ENCODE measurements at regions not wholly inside any gene's neighbourhood (a gene's known extent, or its start where the extent isn't known, plus 50 kb on each side); places are given as distances from the start of the nearest gene placed in this dataset.

GRCh38 chr12:76256321-76256720 lies 91.9 kb downstream of the BBS10 start:
- no peaks in the 10 kb centered on the region for H3K27me3 ChIP-seq (replicated peaks; ENCODE audit: control insufficient read depth, insufficient read depth, low read length)
- peaks cover 44% of the 10 kb centered on the region for H3K4me1 ChIP-seq (ENCODE audit: control insufficient read depth, insufficient read depth, low read length)
- no peak overlapping the region for H3K4me3 ChIP-seq (ENCODE audit: low read length)
- no peaks in the 10 kb centered on the region for H3K36me3 ChIP-seq (ENCODE audit: control insufficient read depth, insufficient read depth, low read length, severe bottlenecking)
- no peak overlapping the region for H3K9ac ChIP-seq (ENCODE audit: low read length)
- H3K9me3 ChIP-seq (ENCODE audit: control insufficient read depth, low read length) = no peaks in the 10 kb centered on the region
- no peak for DNase-seq (ENCODE audit: low read depth)

- Histone ChIP-seq H3K4me3 (ENCODE audit: low read length) (no peak overlapping the region), H3K27me3 (replicated peaks; ENCODE audit: control insufficient read depth, insufficient read depth, low read length) (no peaks in the 10 kb centered on the region), H3K9me3 (ENCODE audit: control insufficient read depth, low read length) (no peaks in the 10 kb centered on the region), H3K36me3 (ENCODE audit: control insufficient read depth, insufficient read depth, low read length, severe bottlenecking) (no peaks in the 10 kb centered on the region), H3K4me1 (ENCODE audit: control insufficient read depth, insufficient read depth, low read length) (peaks cover 41% of the 10 kb centered on the region), H3K9ac (ENCODE audit: low read length) (no peak overlapping the region)
- peak; percentile 48 for DNase-seq (ENCODE audit: low read depth)
Measured at GRCh38 chr12:76255692-76256091, 92.5 kb downstream of the BBS10 start.

GRCh38 chr12:76255281-76255680 lies 92.9 kb downstream of the BBS10 start:
- no peak overlapping the region for H3K4me3 ChIP-seq (ENCODE audit: low read length)
- no peaks in the 10 kb centered on the region for H3K36me3 ChIP-seq (ENCODE audit: control insufficient read depth, insufficient read depth, low read length, severe bottlenecking)
- no peak overlapping the region for H3K9ac ChIP-seq (ENCODE audit: low read length)
- peaks cover 37% of the 10 kb centered on the region for H3K4me1 ChIP-seq (ENCODE audit: control insufficient read depth, insufficient read depth, low read length)
- no peak for DNase-seq (ENCODE audit: low read depth)
- no peaks in the 10 kb centered on the region for H3K9me3 ChIP-seq (ENCODE audit: control insufficient read depth, low read length)
- no peaks in the 10 kb centered on the region for H3K27me3 ChIP-seq (replicated peaks; ENCODE audit: control insufficient read depth, insufficient read depth, low read length)

- H3K36me3 ChIP-seq (ENCODE audit: control insufficient read depth, insufficient read depth, low read length, severe bottlenecking) = no peaks in the 10 kb centered on the region
Measured at GRCh38 chr12:76252031-76252430, 96.2 kb downstream of the BBS10 start.

GRCh38 chr12:76250256-76250655 lies 98.0 kb downstream of the BBS10 start:
- no peaks in the 10 kb centered on the region for H3K9me3 ChIP-seq (ENCODE audit: control insufficient read depth, low read length)

More at GRCh38 chr12:76252031-76252430, 96.2 kb downstream of the BBS10 start:
- Histone ChIP-seq H3K4me1 (ENCODE audit: control insufficient read depth, insufficient read depth, low read length) (peaks cover 24% of the 10 kb centered on the region), H3K9ac (ENCODE audit: low read length) (no peak overlapping the region), H3K4me3 (ENCODE audit: low read length) (no peak overlapping the region), H3K9me3 (ENCODE audit: control insufficient read depth, low read length) (no peaks in the 10 kb centered on the region), H3K27me3 (replicated peaks; ENCODE audit: control insufficient read depth, insufficient read depth, low read length) (no peaks in the 10 kb centered on the region)
- DNase-seq (ENCODE audit: low read depth) = no peak

GRCh38 chr12:76249501-76249900 lies 98.7 kb downstream of the BBS10 start:
- no peaks in the 10 kb centered on the region for H3K27me3 ChIP-seq (replicated peaks; ENCODE audit: control insufficient read depth, insufficient read depth, low read length)
- no peak overlapping the region for H3K4me3 ChIP-seq (ENCODE audit: low read length)
- H3K4me1 ChIP-seq (ENCODE audit: control insufficient read depth, insufficient read depth, low read length) = peaks cover 16% of the 10 kb centered on the region
- DNase-seq (ENCODE audit: low read depth) = no peak
- H3K36me3 ChIP-seq (ENCODE audit: control insufficient read depth, insufficient read depth, low read length, severe bottlenecking) = no peaks in the 10 kb centered on the region
- H3K9me3 ChIP-seq (ENCODE audit: control insufficient read depth, low read length) = no peaks in the 10 kb centered on the region
- no peak overlapping the region for H3K9ac ChIP-seq (ENCODE audit: low read length)

More at GRCh38 chr12:76250256-76250655, 98.0 kb downstream of the BBS10 start:
- H3K27me3 ChIP-seq (replicated peaks; ENCODE audit: control insufficient read depth, insufficient read depth, low read length) = no peaks in the 10 kb centered on the region
- no peaks in the 10 kb centered on the region for H3K36me3 ChIP-seq (ENCODE audit: control insufficient read depth, insufficient read depth, low read length, severe bottlenecking)
- H3K9ac ChIP-seq (ENCODE audit: low read length) = no peak overlapping the region
- DNase-seq (ENCODE audit: low read depth) = no peak
- H3K4me3 ChIP-seq (ENCODE audit: low read length) = no peak overlapping the region
- peaks cover 16% of the 10 kb centered on the region for H3K4me1 ChIP-seq (ENCODE audit: control insufficient read depth, insufficient read depth, low read length)

- no peak overlapping the region for H3K4me3 ChIP-seq (ENCODE audit: low read length)
- H3K9me3 ChIP-seq (ENCODE audit: control insufficient read depth, low read length) = no peaks in the 10 kb centered on the region
- no peak overlapping the region for H3K9ac ChIP-seq (ENCODE audit: low read length)
- H3K4me1 ChIP-seq (ENCODE audit: control insufficient read depth, insufficient read depth, low read length) = peaks cover 25% of the 10 kb centered on the region
- H3K27me3 ChIP-seq (replicated peaks; ENCODE audit: control insufficient read depth, insufficient read depth, low read length) = no peaks in the 10 kb centered on the region
- DNase-seq (ENCODE audit: low read depth) = no peak
- H3K36me3 ChIP-seq (ENCODE audit: control insufficient read depth, insufficient read depth, low read length, severe bottlenecking) = no peaks in the 10 kb centered on the region
Measured at GRCh38 chr12:76247992-76248391, 100.2 kb downstream of the BBS10 start.

GRCh38 chr12:76247026-76247646 lies 101.1 kb downstream of the BBS10 start:
- Histone ChIP-seq H3K4me1 (ENCODE audit: control insufficient read depth, insufficient read depth, low read length) (peaks cover 34% of the 10 kb centered on the region), H3K9me3 (ENCODE audit: control insufficient read depth, low read length) (no peaks in the 10 kb centered on the region), H3K4me3 (ENCODE audit: low read length) (peak overlapping the region; percentile 1), H3K9ac (ENCODE audit: low read length) (no peak overlapping the region), H3K36me3 (ENCODE audit: control insufficient read depth, insufficient read depth, low read length, severe bottlenecking) (no peaks in the 10 kb centered on the region), H3K27me3 (replicated peaks; ENCODE audit: control insufficient read depth, insufficient read depth, low read length) (no peaks in the 10 kb centered on the region)
- DNase-seq (ENCODE audit: low read depth) = peak; percentile 62

GRCh38 chr12:76246611-76247010 lies 101.6 kb downstream of the BBS10 start:
- Histone ChIP-seq H3K27me3 (replicated peaks; ENCODE audit: control insufficient read depth, insufficient read depth, low read length) (no peaks in the 10 kb centered on the region), H3K4me1 (ENCODE audit: control insufficient read depth, insufficient read depth, low read length) (peaks cover 34% of the 10 kb centered on the region), H3K9me3 (ENCODE audit: control insufficient read depth, low read length) (no peaks in the 10 kb centered on the region), H3K36me3 (ENCODE audit: control insufficient read depth, insufficient read depth, low read length, severe bottlenecking) (no peaks in the 10 kb centered on the region), H3K9ac (ENCODE audit: low read length) (no peak overlapping the region), H3K4me3 (ENCODE audit: low read length) (no peak overlapping the region)
- DNase-seq (ENCODE audit: low read depth) = no peak

- no peaks in the 10 kb centered on the region for H3K36me3 ChIP-seq (ENCODE audit: control insufficient read depth, insufficient read depth, low read length, severe bottlenecking)
- no peaks in the 10 kb centered on the region for H3K27me3 ChIP-seq (replicated peaks; ENCODE audit: control insufficient read depth, insufficient read depth, low read length)
- no peak for DNase-seq (ENCODE audit: low read depth)
- H3K4me3 ChIP-seq (ENCODE audit: low read length) = no peak overlapping the region
- peaks cover 4% of the 10 kb centered on the region for H3K9me3 ChIP-seq (ENCODE audit: control insufficient read depth, low read length)
- no peak overlapping the region for H3K9ac ChIP-seq (ENCODE audit: low read length)
- H3K4me1 ChIP-seq (ENCODE audit: control insufficient read depth, insufficient read depth, low read length) = peaks cover 34% of the 10 kb centered on the region
Measured at GRCh38 chr12:76244300-76244699, 103.9 kb downstream of the BBS10 start.

- Histone ChIP-seq H3K9me3 (ENCODE audit: control insufficient read depth, low read length) (peaks cover 4% of the 10 kb centered on the region), H3K4me3 (ENCODE audit: low read length) (no peak overlapping the region), H3K4me1 (ENCODE audit: control insufficient read depth, insufficient read depth, low read length) (peaks cover 34% of the 10 kb centered on the region), H3K27me3 (replicated peaks; ENCODE audit: control insufficient read depth, insufficient read depth, low read length) (no peaks in the 10 kb centered on the region), H3K9ac (ENCODE audit: low read length) (peak overlapping the region; percentile 16), H3K36me3 (ENCODE audit: control insufficient read depth, insufficient read depth, low read length, severe bottlenecking) (no peaks in the 10 kb centered on the region)
- no peak for DNase-seq (ENCODE audit: low read depth)
Measured at GRCh38 chr12:76242813-76243550, 105.2 kb downstream of the BBS10 start.

All from adipocyte (in vitro differentiated cells).